ENCODE measurements at regions not wholly inside any gene's neighbourhood (a gene's known extent, or its start where the extent isn't known, plus 50 kb on each side); places are given as distances from the start of the nearest gene placed in this dataset.
"Not testable (repeated sequence)": the region's sequence is repeated elsewhere in the genome, so short reads cannot be mapped to it uniquely, and the experiment has no call there.

DNA sequence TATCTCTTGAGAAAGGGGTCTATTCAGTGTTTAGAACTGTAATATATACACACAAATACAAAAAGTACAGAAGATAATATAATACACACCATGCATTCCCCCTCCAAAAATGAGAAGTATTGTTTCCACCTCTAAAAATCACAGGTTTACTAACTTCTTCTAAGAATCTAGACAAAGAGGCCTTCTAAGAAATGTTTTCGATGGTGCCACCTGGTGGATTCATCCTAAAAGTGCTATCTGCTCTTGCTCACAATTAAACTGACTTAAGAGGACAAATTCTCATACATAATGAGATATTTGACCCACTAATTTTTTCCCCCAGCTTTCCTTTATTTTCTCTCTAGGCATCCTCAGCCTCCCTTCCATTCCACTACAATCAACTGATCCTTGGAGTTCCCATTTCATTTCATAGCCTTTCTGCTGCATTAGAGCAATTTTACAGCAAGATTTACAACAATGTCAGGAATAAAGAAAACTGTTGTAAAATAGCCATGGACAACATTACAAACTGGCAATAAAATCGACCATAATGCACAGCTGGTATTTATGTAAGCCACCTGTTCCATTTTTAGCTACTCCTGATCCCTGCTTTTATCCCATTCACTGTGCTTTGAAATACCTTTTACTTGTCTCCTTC is 124.6 kb downstream of the ARRDC4 start:
- no TSS peak for BruUV-seq (replicated peaks)
- Histone ChIP-seq H3K9ac (replicated peaks; ENCODE audit: extremely low read depth, insufficient read depth, low read length) (no peak overlapping the region), H4K20me1 (replicated peaks; ENCODE audit: control insufficient read depth, extremely low read depth, insufficient read depth, low read length) (no peaks in the 10 kb centered on the region), H3K4me1 (ENCODE audit: control insufficient read depth, extremely low read depth, insufficient read depth, low read length) (no peaks in the 10 kb centered on the region), H3K4me3 (replicated peaks in 1 of 3; ENCODE audit: insufficient read depth in 1 of 3, low read depth in 1 of 3, low read length in 3 of 3) (no peak overlapping the region), H2AFZ (ENCODE audit: low read depth, low read length) (no peak overlapping the region), H3K36me3 (ENCODE audit: control insufficient read depth in 2 of 2, extremely low read depth in 1 of 2, insufficient read depth in 2 of 2, low read length in 2 of 2) (no peaks in the 10 kb centered on the region), H3K9me3 (replicated peaks; ENCODE audit: control insufficient read depth, insufficient read depth, low read length) (no peaks in the 10 kb centered on the region), H3K9me1 (replicated peaks; ENCODE audit: control insufficient read depth, extremely low read depth, insufficient read depth, low read length) (no peaks in the 10 kb centered on the region), H3K27me3 (ENCODE audit: control insufficient read depth in 2 of 2, insufficient read depth in 2 of 2, low read length in 2 of 2) (no peaks in the 10 kb centered on the region), H3K79me2 (ENCODE audit: control insufficient read depth, insufficient read depth, low read length) (no peaks in the 10 kb centered on the region), H3K27ac (ENCODE audit: insufficient read depth, low read depth, low read length) (no peak overlapping the region), H3K4me2 (ENCODE audit: insufficient read depth, low read length) (no peak overlapping the region)
- intact Hi-C loops (cut with micrococcal nuclease) = loop anchor here (1.0 kb wide), 5 partner anchors 92 to 336 kb away; partner anchors contain the start of gene ARRDC4
- TF ChIP-seq, protein P1, sequence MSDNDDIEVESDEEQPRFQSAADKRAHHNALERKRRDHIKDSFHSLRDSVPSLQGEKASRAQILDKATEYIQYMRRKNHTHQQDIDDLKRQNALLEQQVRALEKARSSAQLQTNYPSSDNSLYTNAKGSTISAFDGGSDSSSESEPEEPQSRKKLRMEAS (IDR thresholded peaks at IDR 0.05; ENCODE audit: insufficient read depth, insufficient read length) = no peak
- TF ChIP-seq, protein P2, sequence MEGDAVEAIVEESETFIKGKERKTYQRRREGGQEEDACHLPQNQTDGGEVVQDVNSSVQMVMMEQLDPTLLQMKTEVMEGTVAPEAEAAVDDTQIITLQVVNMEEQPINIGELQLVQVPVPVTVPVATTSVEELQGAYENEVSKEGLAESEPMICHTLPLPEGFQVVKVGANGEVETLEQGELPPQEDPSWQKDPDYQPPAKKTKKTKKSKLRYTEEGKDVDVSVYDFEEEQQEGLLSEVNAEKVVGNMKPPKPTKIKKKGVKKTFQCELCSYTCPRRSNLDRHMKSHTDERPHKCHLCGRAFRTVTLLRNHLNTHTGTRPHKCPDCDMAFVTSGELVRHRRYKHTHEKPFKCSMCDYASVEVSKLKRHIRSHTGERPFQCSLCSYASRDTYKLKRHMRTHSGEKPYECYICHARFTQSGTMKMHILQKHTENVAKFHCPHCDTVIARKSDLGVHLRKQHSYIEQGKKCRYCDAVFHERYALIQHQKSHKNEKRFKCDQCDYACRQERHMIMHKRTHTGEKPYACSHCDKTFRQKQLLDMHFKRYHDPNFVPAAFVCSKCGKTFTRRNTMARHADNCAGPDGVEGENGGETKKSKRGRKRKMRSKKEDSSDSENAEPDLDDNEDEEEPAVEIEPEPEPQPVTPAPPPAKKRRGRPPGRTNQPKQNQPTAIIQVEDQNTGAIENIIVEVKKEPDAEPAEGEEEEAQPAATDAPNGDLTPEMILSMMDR (IDR thresholded peaks at IDR 0.05; ENCODE audit: extremely low read depth in 1 of 2, insufficient read depth in 1 of 2, low read depth in 1 of 2, low read length in 2 of 2) = peak; percentile 35 to 42
- ChIA-PET CTCF (no interaction called here), POLR2A (no interaction called here)
- DNase-seq (ENCODE audit: low read depth, low spot score) (peak; percentile 73), FAIRE-seq (peak; percentile 50)
- dilution Hi-C loops (cut with MboI; ENCODE audit: extremely low pct_ligation_motif_present, low sequenced_read_pairs) = no loop called here

DNA sequence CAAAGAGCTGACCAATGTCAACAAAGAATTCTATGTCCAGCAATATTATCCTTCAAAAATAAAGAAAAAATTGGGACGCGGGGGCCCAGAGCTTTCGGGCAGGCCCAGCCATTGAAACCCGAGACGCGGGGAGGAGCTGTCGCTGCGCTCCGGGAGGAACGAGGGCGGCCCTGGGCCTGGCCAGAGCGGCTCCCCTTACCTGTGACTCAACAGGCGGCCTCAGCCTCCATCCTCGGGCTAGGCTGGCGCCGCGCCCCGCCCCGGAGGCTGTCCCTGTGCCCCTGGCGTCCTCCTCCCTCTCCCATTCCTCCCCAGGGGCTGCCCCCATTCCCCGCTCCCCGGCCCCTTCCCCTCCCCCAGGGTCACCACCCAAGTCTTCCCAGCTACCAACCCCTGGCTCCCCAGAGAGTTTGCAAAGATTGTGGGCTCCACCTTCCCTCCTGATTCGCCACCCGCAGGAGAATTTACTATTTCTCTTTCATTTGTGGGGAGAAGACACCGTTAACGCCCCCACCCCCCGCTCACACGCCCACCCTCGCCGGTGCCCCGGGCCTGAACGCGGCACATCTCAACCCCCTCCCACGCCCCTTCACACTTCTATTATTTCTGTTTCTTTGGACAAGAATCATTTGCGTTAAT is 127.9 kb downstream of the ARRDC4 start:
- H3K79me2 ChIP-seq (ENCODE audit: control insufficient read depth, insufficient read depth, low read length); H3K4me1 ChIP-seq (ENCODE audit: control insufficient read depth, extremely low read depth, insufficient read depth, low read length); POLR2A ChIA-PET; FAIRE-seq; H3K27ac ChIP-seq (ENCODE audit: insufficient read depth, low read depth, low read length); H2AFZ ChIP-seq (ENCODE audit: low read depth, low read length); dilution Hi-C loops (cut with MboI; ENCODE audit: extremely low pct_ligation_motif_present, low sequenced_read_pairs); H3K4me2 ChIP-seq (ENCODE audit: insufficient read depth, low read length); intact Hi-C loops (cut with micrococcal nuclease); H3K9me3 ChIP-seq (replicated peaks; ENCODE audit: control insufficient read depth, insufficient read depth, low read length); H3K36me3 ChIP-seq (ENCODE audit: control insufficient read depth in 2 of 2, extremely low read depth in 1 of 2, insufficient read depth in 2 of 2, low read length in 2 of 2); H3K9me1 ChIP-seq (replicated peaks; ENCODE audit: control insufficient read depth, extremely low read depth, insufficient read depth, low read length); BruUV-seq (replicated peaks); H3K4me3 ChIP-seq (replicated peaks in 1 of 3; ENCODE audit: insufficient read depth in 1 of 3, low read depth in 1 of 3, low read length in 3 of 3); H3K9ac ChIP-seq (replicated peaks; ENCODE audit: extremely low read depth, insufficient read depth, low read length); H3K27me3 ChIP-seq (ENCODE audit: control insufficient read depth in 2 of 2, insufficient read depth in 2 of 2, low read length in 2 of 2); H4K20me1 ChIP-seq (replicated peaks; ENCODE audit: control insufficient read depth, extremely low read depth, insufficient read depth, low read length); CTCF ChIA-PET; DNase-seq (ENCODE audit: low read depth, low spot score): not testable (repeated sequence)

DNA sequence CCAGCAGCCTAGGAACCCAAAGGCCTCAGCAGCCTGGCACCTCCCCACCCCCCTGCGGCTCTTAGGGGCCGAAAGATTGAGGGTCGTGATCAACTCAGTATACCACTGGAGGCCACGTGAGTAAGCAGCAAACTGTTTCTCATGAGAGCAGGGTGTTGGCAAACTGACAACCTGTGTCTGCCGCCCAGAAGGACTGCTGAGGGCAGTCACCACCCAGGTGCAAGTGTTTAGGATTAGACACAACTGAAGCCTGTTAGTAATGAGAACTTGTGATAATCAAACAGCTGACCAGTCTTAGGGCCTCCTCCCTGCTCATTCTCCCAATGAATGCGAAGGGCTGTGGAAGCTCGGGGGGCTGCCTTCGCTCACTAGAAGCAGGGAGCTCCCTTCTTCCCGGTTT is 128.8 kb downstream of the ARRDC4 start:
- DNase-seq (ENCODE audit: low read depth, low spot score); H3K4me1 ChIP-seq (ENCODE audit: control insufficient read depth, extremely low read depth, insufficient read depth, low read length); H3K9me1 ChIP-seq (replicated peaks; ENCODE audit: control insufficient read depth, extremely low read depth, insufficient read depth, low read length); H3K9me3 ChIP-seq (replicated peaks; ENCODE audit: control insufficient read depth, insufficient read depth, low read length); H3K4me3 ChIP-seq (replicated peaks in 1 of 3; ENCODE audit: insufficient read depth in 1 of 3, low read depth in 1 of 3, low read length in 3 of 3); H3K27ac ChIP-seq (ENCODE audit: insufficient read depth, low read depth, low read length); H3K9ac ChIP-seq (replicated peaks; ENCODE audit: extremely low read depth, insufficient read depth, low read length); H4K20me1 ChIP-seq (replicated peaks; ENCODE audit: control insufficient read depth, extremely low read depth, insufficient read depth, low read length); H3K79me2 ChIP-seq (ENCODE audit: control insufficient read depth, insufficient read depth, low read length); intact Hi-C loops (cut with micrococcal nuclease); H3K4me2 ChIP-seq (ENCODE audit: insufficient read depth, low read length); POLR2A ChIA-PET; H2AFZ ChIP-seq (ENCODE audit: low read depth, low read length); BruUV-seq (replicated peaks); CTCF ChIA-PET; H3K27me3 ChIP-seq (ENCODE audit: control insufficient read depth in 2 of 2, insufficient read depth in 2 of 2, low read length in 2 of 2); FAIRE-seq; H3K36me3 ChIP-seq (ENCODE audit: control insufficient read depth in 2 of 2, extremely low read depth in 1 of 2, insufficient read depth in 2 of 2, low read length in 2 of 2); dilution Hi-C loops (cut with MboI; ENCODE audit: extremely low pct_ligation_motif_present, low sequenced_read_pairs): not testable (repeated sequence)
